ENCODE measurements at regions not wholly inside any gene's neighbourhood (a gene's known extent, or its start where the extent isn't known, plus 50 kb on each side); places are given as distances from the start of the nearest gene placed in this dataset.

DNA sequence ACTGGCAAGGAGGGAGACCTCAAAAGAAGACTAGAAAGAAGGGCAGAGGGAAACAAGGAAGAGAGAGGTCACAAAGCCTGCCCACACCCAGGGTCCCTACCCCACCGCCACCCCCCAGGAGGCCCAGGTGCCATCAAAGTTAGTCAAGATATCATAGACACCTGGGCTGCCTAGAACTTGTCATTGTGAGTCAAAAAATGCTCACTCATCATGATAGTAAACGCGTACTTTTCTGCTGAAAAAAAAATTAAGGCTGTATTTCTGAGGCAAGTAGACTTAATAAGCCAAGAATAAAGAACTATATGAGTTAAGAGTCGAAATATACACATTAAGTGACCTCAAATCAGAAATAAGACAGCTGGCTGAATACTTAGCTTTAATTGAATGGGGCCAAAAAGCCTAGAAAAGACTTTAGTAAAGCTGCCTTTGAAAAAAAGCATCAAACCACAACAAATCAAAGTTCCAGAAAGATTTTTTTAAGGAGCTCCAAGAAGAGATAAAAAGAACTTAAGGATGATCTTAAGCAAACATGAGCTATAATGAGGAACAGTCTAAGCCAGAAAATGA is 415.5 kb upstream of the PPP2R3A start:
- WGBS, result 59% methylated on average over 4 of the region's 4 CpGs
- TF ChIP-seq POLR2A (IDR thresholded peaks at IDR 0.05; ENCODE audit: low read depth) (no peak), POLR2AphosphoS5 (IDR thresholded peaks at IDR 0.05) (no peak), EP300 (IDR thresholded peaks at IDR 0.05) (no peak)
- TF ChIP-seq, protein P1, sequence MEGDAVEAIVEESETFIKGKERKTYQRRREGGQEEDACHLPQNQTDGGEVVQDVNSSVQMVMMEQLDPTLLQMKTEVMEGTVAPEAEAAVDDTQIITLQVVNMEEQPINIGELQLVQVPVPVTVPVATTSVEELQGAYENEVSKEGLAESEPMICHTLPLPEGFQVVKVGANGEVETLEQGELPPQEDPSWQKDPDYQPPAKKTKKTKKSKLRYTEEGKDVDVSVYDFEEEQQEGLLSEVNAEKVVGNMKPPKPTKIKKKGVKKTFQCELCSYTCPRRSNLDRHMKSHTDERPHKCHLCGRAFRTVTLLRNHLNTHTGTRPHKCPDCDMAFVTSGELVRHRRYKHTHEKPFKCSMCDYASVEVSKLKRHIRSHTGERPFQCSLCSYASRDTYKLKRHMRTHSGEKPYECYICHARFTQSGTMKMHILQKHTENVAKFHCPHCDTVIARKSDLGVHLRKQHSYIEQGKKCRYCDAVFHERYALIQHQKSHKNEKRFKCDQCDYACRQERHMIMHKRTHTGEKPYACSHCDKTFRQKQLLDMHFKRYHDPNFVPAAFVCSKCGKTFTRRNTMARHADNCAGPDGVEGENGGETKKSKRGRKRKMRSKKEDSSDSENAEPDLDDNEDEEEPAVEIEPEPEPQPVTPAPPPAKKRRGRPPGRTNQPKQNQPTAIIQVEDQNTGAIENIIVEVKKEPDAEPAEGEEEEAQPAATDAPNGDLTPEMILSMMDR (IDR thresholded peaks at IDR 0.05), result no peak
- Histone ChIP-seq H3K27ac (replicated peaks in 1 of 4) (no peak overlapping the region), H3K27me3 (no peaks in the 10 kb centered on the region), H3K4me1 (no peaks in the 10 kb centered on the region), H3K4me3 (no peak overlapping the region), H3K9me3 (no peaks in the 10 kb centered on the region), H3K36me3 (no peaks in the 10 kb centered on the region)
- DNase-seq (ENCODE audit: extremely low spot score), result peak; percentile 79
- intact Hi-C loops (cut with DNase I), result no loop called here

DNA sequence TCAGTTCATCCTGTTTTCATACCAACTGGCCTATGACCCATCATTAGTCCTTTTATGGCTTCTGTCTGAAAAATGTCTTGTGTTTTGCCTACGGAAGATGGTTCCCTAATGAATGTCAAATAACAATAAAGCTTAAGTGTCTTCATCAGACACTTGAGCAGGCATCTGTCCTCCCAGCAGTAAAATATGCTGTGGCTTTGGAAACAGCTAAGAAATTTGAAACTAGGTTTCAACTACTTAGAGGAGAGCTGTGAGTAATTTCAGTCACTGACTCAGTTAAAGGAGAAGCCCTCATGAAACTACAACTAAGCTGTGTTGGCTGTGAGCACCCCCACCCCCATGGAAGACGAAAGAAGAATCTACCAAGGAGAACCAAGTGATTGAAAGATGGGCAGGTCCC is 409.4 kb upstream of the PPP2R3A start:
- H3K27me3 ChIP-seq, result no peaks in the 10 kb centered on the region
- no peak overlapping the region for H3K4me3 ChIP-seq
- H3K4me1 ChIP-seq, result no peaks in the 10 kb centered on the region
- no peaks in the 10 kb centered on the region for H3K36me3 ChIP-seq
- H3K9me3 ChIP-seq, result no peaks in the 10 kb centered on the region
- no peak for DNase-seq (ENCODE audit: extremely low spot score)
- 79% methylated on average over 2 of the region's 2 CpGs for WGBS
- intact Hi-C loops (cut with DNase I), result no loop called here
- no peak for TF ChIP-seq EP300 (IDR thresholded peaks at IDR 0.05)
- TF ChIP-seq POLR2AphosphoS5 (IDR thresholded peaks at IDR 0.05), result no peak
- TF ChIP-seq, protein P1 (IDR thresholded peaks at IDR 0.05), result no peak
- no peak for TF ChIP-seq POLR2A (IDR thresholded peaks at IDR 0.05; ENCODE audit: low read depth)
- H3K27ac ChIP-seq (replicated peaks in 1 of 4), result no peak overlapping the region

DNA sequence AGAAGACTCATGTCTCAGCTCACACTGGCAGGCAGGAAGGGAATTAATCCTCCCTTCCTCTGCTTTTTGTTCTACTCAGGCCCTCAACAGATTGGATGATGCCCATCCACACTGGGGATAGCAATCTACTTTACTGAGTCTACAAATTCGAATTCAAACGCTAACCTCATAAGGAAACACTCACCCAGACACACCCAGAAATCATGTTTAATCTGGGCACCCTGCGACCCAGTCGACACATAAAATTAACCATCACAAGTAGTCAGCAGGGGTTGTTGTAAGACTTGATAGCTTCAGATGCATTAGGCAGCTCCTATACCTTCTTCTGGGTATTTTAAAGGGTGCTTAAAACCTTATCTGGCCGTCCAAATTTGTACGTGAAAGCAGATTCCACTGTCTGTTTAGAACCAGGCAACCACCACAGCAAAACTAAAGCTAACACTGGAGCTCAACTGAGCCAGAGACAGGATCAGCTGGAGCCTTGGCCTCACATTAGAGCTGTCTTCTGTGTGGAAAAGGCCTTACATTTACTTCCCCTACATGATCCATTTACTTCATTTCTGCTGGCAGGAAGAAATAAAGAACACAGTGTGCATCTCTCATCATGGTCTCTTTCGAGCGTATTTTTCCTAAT is 407.3 kb upstream of the PPP2R3A start:
- Histone ChIP-seq H3K4me3 (no peak overlapping the region), H3K4me1 (no peaks in the 10 kb centered on the region), H3K36me3 (no peaks in the 10 kb centered on the region), H3K27me3 (no peaks in the 10 kb centered on the region), H3K9me3 (no peaks in the 10 kb centered on the region), H3K27ac (replicated peaks in 1 of 4) (no peak overlapping the region)
- intact Hi-C loops (cut with DNase I), result no loop called here
- peak; percentile 81 for DNase-seq (ENCODE audit: extremely low spot score)
- TF ChIP-seq EP300 (IDR thresholded peaks at IDR 0.05) (no peak), POLR2A (IDR thresholded peaks at IDR 0.05; ENCODE audit: low read depth) (no peak)
- TF ChIP-seq, protein P1 (IDR thresholded peaks at IDR 0.05), result no peak
- WGBS, result 72% methylated on average over 8 of the region's 8 CpGs

DNA sequence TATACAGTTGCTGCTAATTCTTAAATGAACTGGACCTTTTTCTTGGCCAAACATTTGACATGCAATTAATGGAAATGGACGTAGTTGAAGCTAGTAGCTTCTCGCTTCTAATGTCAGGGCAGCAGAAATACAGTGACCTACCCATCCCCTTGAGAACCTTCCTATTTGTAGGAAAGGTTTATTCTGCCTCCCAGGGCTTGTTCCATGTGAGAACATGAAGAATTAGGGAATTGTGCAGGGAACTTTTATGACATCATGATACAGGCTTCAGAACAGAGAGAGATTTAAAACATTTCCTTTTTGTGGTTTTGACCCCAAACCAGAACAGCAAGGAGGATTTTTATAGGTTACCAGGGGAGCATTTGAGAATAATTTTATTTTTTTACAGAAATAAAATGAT is 406.6 kb upstream of the PPP2R3A start:
- 52% methylated on average over 2 of the region's 2 CpGs for WGBS
- no peak overlapping the region for H3K4me3 ChIP-seq
- no peaks in the 10 kb centered on the region for H3K36me3 ChIP-seq
- TF ChIP-seq EP300 (IDR thresholded peaks at IDR 0.05), result no peak
- no peak for TF ChIP-seq POLR2AphosphoS5 (IDR thresholded peaks at IDR 0.05)
- TF ChIP-seq, protein P1 (IDR thresholded peaks at IDR 0.05), result no peak
- TF ChIP-seq POLR2A (IDR thresholded peaks at IDR 0.05; ENCODE audit: low read depth), result no peak
- peak; percentile 4 for DNase-seq (ENCODE audit: extremely low spot score)
- H3K27me3 ChIP-seq, result no peaks in the 10 kb centered on the region
- intact Hi-C loops (cut with DNase I), result no loop called here
- H3K9me3 ChIP-seq, result no peaks in the 10 kb centered on the region
- no peaks in the 10 kb centered on the region for H3K4me1 ChIP-seq
- no peak overlapping the region for H3K27ac ChIP-seq (replicated peaks in 1 of 4)

DNA sequence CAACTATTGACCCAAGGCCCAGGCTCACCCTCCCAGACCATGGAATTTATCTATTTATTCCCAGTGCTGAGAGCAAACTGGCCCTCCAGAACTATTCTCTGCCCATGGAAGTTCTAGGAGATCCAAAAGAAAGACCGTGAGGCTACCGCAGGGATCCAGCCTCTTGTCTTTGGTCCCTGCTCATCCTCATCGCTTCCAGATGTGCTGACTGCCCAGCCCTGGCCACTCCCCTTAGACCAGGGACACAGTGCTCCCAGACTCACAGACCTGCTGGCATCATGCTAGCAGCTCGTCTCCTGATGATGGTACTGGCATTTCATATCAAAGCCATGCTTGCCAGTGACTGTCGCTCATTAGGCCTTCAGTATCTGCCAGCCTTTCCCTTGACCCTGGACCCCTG is 405.7 kb upstream of the PPP2R3A start:
- intact Hi-C loops (cut with DNase I), result no loop called here

More for the DNA sequence above, 405.7 kb upstream of the PPP2R3A start:
- Histone ChIP-seq H3K27ac (replicated peaks in 1 of 4) (no peak overlapping the region), H3K36me3 (no peaks in the 10 kb centered on the region), H3K4me3 (no peak overlapping the region), H3K4me1 (no peaks in the 10 kb centered on the region), H3K27me3 (no peaks in the 10 kb centered on the region), H3K9me3 (no peaks in the 10 kb centered on the region)
- TF ChIP-seq, protein P1 (IDR thresholded peaks at IDR 0.05), result no peak
- no peak for TF ChIP-seq POLR2AphosphoS5 (IDR thresholded peaks at IDR 0.05)
- no peak for TF ChIP-seq EP300 (IDR thresholded peaks at IDR 0.05)
- no peak for TF ChIP-seq POLR2A (IDR thresholded peaks at IDR 0.05; ENCODE audit: low read depth)
- DNase-seq (ENCODE audit: extremely low spot score), result peak; percentile 86
- WGBS, result 90% methylated on average over 5 of the region's 5 CpGs
